HG03442 (cell line): ENCODE measurements at regions not wholly inside any gene's neighbourhood (a gene's known extent, or its start where the extent isn't known, plus 50 kb on each side); places are given as distances from the start of the nearest gene placed in this dataset.

Source experiments
- ATAC-seq: cut with Tn5 transposase; IDR thresholded peaks from one replicate; pipeline ENCODE4 v1.9.1; 2021; ENCODE audit warnings: mild to moderate bottlenecking, moderate library complexity; ENCODE audit not compliant: unreplicated experiment

DNA sequence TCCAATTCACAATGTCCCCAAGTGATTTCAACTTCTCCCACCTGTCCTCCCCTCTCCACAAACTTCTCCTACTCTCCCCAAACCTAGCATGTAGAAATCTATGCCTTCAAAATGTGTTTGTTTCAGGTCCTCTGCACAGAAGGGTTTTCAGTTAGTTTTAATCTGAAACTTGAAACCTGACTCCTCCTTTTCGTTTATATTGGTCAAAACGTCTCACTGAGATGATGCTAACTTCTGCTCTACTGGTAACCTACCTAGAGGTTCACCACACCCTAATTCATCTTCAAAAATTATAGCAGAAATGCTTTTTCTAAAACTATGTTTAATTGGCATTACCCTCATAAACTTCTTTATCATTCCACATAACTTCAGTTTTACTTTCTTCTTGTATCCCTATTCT, 401.8 kb upstream of the ADAMTS16 start:
- no peak for ATAC-seq

DNA sequence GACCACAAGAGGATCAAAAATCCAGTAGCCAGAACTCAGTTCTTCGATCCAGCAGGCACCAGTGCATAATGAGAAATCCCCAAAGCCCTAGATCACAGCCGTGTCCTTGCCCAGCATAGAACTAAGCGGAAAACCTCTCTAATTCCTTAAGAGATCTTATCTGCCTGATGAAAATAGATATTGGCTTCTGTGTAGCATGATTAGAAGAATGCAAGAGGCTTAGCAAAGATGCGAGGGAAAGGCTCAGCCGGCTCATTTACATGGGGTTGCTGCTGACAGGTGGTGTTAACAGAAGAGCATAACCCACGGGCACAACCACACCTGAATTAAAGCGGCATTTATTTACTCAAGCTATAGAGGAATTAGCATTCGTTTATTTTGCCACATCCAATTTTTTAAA, 400.0 kb upstream of the ADAMTS16 start:
- no peak for ATAC-seq

DNA sequence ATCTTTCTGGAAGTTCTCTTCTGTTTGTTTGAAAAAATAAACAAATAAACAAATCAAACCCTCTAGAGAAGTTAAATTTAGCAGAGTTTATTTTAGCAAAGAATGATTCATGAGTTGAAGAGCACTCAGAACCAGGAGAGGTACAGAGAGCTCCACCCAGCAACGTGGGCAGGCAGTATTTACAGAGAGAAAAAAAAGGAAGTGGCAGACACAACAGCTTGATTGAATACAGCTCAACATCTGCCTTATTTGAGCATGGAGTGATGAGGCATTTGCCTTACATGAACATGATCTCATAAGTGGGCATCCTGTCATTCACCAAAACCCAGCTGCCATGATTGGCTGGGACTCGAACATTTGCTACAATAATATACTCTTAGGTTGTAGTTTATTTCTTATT, 381.6 kb upstream of the ADAMTS16 start:
- no peak for ATAC-seq

DNA sequence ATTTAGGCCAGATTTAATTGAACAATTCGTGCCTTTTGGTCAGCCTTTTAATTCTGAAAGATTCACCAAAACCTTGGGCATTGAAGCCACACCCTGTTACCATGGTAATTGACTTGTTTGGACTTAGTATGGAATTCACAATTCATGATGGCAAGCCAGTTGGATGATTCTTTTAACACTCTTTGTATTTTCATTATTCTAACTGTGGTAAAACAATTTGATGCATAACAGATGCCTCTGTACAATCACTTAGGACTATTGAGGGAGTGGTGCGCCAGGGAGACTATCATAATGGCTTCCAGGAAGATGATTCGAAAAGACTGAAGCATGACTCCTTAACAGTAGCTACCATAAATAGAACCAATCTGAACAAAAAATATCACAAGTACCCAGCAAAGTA, 381.1 kb upstream of the ADAMTS16 start:
- ATAC-seq = no peak

DNA sequence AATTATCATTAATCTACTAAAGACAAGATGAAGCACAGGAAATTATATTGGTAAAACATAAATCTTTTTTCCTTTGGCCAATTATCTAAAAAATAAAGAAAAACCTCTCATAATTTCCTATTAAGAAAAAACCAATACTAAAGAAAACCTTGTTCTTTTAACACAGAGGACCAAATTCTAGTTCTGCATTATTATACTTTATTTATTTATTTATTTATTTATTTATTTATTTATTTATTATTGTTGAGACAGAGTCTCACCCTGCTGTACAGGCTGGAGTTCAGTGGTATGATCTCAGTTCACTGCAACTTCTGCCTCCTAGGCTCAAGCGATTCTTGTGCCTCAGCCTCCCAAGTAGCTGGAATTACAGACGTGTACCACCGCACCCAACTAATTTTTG, 377.8 kb upstream of the ADAMTS16 start:
- ATAC-seq = no peak

DNA sequence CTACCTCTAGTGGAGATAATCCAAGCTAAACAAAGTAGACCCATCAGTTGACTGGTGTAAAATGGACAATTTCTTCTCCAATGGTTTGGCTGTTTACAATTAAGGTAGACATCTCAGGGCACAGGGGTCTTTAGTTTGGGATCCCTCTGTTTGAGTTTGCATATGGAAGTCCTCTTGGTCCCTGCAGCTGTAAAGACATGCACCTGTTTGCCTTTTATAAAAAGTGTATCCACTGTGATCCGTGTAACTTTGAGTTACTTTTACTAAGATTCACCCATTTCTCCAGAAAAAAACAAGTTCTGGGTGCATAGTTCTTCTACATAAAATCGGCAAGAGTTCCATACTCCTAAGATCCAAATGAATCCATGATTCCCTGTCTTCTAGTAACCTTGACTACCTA, 374.7 kb upstream of the ADAMTS16 start:
- ATAC-seq = no peak

DNA sequence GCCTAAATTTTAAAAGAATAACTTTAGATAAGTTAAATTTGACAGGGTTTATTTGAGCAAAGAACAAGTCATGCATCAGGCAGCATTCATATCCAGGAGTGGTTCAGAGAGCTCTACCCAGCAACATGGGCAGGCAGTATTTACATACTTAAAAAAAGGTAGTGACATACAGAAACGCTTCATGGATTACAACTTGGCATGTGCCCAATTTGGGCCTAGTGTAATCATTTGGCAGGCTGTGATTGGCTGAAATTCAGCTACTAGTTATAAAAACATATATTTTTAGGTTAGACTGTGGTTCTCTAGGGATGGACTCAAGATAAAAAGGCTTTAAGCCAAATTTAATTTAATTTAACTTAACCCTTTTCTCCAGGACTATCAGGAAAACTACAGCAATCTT, 374.0 kb upstream of the ADAMTS16 start:
- ATAC-seq = no peak

DNA sequence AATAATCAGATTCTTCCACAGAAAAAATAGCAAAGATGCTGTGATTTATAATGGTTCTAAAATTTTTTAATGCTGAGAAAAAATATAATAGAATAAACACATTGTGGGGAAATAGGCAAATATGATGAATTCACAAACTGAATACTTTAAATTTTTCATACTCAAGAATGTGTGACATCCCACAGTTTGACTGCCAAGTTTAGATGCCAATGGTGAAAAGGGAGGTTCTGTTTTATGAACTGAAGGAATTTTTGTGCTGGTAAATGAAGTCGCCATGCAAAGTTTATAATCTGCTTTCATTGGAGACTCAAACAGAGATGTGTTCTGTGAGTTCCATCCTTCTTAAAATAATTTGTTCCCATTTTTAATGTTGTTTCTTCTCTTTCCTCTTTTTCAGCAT, 367.5 kb upstream of the ADAMTS16 start:
- no peak for ATAC-seq

DNA sequence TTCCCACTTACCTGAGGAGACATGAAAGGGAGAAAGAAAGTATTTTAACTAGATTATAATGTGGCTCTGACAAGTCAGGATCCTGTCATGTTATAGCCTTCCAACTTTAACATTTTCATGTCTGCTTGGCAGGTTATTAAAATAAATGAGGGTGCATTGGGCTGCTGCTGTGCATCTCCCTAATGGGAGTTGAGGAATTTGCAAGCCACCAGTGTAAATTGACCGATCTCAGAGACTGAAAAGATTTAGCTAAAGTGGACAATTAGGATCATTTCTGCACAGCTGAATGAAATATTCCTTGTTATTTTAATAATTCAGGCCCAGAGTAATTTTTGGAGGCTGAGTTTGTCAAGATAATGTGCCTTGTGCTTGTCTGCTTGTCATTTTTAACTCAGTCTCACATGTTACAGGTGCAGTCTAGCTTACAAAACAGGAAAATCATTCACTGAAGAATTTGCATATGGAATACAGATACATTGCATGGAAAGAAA, 366.3 kb upstream of the ADAMTS16 start:
- ATAC-seq = no peak

DNA sequence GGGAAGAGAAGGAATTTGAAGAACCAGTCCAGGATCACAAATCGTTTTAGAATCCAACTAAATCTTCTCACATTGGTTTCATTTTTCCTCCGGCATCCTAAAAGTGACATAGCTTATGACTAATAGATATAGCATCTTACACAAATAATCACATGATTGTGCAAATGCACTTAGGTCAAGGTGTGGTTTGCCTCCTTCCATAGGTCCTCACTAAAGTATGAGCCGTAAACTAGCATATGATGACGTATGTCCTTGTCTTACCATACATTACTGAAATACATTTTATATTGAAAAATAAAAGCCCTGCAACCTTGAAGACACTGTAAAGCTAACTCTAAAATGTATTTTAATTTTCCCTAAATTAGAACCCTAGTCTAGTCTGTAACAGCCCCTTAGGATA, 362.7 kb upstream of the ADAMTS16 start:
- no peak for ATAC-seq

DNA sequence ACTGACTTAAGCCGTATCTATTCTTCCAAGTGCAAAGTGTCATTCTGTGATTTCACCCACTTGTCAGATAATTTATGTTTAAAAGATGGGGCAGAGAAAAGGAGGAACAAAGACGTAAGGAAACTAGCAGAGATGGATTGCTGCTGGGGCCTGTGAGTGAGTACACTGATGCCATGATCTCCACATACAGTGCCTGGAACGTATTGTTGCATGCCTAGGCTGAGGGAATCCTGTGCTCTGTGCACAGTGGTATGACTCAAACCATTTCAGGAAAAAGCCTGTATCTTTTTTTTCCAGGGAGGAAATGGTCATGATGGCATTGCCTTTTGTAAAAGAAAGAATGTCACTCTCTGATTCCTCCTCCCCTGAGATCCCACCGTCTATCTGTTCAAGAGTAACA, 359.5 kb upstream of the ADAMTS16 start:
- no peak for ATAC-seq

DNA sequence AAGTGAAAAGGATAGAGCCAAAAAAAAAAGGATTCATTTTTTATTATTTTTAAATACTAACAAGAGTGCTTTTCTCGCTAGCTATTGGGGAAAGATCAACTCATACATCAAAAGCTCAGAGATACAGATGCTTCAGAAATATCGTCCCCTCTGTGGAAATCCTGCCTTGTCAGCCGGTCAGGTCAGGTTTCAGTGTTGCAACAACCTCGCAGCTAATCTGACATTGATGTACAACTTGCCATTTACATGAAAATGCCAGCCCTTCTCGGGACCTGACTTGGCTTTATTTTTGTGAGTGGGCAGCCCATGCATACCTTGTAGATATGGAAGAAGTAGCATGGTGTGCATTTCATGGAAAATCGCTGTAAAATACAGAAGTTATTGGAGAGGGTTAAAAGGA, 358.8 kb upstream of the ADAMTS16 start:
- no peak for ATAC-seq

DNA sequence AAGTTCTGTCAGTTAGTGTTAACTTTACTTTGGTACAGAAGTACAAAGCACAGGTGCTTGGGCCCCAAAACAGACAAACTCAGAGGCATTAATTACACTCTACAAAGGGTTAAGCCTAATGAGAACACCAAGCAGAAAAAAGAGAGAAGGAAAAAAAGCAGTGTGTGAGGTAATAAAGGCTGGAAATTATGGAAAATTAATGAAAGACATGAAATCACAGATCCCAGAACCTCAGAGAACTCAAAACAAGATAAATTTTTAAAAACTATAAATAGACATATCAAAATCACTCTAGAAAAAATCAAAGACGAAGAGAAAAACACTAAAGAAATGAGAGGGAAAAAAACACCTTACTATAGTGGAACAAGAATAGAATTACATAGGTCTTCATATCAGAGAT, 354.2 kb upstream of the ADAMTS16 start:
- no peak for ATAC-seq

DNA sequence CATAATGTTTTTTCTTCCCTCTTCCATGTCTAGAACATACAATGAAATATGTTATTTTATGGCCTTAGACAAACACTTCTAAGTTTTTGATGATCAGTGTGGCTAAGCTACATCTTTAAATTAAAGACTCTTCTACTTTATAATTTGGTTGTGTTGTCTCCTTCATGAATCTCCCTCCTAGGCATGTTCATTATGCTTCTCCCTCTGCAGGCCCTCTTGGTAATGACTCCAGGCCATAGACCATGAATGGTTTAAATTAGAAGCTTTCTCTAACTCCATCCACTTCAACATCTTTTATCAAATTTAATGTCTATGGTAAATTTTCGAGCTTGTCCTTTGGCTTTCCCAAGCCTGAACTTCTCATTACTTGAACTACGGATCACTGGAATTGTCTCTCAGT, 342.7 kb upstream of the ADAMTS16 start:
- no peak for ATAC-seq

DNA sequence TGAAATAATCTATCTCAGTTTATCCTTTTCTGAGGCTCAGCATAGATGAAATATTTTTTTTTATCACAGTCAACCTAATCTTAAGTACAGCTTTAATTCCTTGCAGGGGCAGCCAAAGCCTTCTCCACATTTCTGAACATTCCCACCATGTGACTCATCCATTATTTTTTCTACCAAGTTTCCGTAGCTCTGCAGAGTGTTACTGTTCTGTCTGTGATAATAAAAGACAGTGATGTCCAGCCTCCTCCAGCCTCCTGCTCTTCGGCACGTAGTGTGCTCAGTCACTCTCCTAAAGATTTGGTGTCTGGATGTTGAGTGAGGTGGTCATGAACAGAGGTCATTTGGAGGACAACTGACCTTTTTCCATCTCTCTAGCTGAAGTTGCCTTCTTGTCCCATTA, 338.1 kb upstream of the ADAMTS16 start:
- no peak for ATAC-seq

DNA sequence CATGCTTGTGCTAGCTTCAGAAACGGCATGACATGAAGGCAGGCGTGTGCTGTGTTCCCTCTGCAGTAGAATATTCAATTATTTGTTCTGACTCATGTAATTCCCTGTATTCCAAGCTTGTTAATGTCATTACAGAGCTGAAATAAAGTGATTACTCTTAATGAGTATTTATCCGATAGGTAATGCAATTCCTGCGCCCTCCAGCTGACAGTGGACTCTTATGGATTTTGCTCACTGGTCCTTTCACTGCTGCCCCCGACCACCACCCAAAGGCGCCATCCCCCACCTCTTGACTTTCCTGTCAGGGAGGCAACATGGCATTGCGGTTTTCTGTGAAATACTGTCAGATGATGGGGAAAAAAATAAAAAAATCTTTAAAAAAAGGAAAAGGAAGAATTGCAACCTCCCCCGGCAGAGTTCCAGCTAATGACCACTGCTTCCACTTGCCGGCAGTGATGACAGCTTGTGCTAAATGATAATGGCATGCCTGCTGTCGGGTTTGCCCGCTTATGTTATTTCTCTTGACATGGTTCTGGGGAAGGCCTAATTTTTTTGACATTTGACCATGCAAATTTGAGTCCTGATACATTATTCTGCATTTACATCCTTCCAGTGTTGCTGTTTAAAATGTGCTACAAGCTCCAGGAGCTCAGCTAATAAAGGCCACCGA, 335.3 kb upstream of the ADAMTS16 start:
- ATAC-seq = no peak

DNA sequence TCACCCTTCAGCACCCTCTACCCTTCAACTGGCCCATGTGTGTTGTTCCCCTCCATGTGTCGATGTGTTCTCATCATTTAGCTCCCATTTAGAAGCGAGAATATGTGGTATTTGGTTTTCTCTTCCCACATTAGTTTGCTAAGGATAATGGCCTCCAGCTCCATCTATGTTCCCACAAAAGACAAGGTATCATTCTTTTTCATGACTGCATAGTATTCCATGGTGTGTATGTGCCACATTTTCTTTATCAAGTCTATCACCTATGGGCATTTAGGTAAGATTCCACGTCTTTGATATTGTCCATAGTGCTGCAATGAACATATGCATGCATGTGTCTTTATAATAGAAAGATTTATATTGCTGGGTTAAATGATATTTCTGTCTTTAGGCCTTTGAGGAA, 325.1 kb upstream of the ADAMTS16 start:
- no peak for ATAC-seq

DNA sequence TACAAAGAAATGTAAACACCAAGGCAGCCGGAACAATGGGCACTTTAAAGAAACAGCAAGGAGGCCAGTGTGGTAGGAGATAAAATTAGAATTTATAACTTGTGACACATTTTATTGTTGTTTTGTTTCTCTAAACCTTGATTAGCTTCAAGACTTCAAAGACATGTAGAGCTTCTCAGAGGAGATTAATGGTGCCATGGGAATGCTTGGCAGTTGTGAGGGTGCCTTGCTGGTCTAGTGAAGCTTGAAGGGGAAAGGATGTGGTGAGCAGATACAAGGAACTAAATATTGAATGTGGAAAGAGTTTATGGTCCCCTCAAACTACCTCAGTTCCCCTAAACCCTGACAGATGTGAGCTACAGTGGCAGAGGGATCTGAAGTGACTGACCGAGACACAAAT, 322.4 kb upstream of the ADAMTS16 start:
- no peak for ATAC-seq

DNA sequence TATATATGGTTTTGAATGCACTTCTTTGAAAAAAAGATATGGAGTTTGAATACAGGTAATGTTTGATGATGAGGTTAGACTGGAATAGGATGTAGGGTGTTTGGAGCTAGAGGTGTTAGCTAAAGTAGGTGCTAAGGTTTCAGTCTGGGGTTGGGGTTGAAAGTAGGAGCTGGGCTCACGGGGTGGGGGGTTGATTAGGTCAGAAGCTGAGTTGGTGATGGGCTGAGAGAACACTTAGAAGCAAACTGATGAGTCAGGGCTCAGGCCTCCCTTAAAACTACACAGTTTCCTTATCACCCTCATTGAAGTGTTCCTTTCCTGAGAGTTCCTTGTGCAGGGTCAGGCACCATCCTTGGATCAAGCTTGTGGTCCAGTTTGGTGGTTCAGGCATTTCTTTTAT, 308.8 kb upstream of the ADAMTS16 start:
- no peak for ATAC-seq

DNA sequence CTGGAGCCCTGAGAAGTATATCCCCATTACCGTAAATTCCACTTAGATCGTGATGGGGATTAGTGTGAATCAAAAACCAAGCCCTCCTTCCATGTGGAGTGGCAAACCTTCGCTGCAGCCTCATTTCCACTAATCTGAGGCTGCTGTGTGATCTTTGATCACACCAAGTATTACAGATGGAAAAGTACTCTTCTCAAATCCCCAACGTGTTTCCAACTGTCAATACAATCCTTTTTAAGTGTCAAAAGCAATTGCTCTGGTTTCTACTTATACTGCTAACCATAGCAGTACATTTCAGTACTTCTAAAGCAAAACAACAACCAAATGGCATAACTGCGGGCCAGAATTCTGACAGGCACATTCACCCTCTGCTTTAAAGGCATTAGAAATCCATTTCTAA, 307.7 kb upstream of the ADAMTS16 start:
- no peak for ATAC-seq

DNA sequence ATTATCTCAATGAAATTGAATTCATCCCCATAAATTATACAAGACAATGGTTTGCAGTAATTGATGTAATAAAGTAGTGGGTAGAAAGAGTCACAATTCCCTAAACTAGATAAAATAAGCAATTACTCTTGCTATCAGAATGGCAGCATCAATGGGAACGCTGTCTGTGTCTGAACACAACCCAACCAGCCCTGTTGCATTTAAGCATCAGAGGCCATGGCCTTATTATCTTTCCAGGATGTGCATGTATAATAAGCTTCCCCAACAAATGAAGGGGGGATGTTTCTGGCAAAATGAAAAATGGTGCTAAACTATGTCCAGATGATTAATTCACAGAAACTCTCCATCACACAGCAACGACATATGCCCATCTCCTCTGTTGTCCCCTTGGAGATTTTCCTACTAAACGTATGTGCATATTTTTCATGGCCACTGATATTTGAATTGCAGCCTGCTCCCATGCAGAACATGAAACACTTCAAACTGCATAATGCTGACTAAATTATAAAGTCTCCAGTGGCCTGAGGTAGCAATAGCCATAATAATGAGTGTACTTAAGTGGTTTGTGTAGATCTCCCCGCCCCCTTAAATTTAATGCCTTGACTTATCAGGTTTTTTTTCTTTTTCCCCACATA, 306.9 kb upstream of the ADAMTS16 start:
- no peak for ATAC-seq

DNA sequence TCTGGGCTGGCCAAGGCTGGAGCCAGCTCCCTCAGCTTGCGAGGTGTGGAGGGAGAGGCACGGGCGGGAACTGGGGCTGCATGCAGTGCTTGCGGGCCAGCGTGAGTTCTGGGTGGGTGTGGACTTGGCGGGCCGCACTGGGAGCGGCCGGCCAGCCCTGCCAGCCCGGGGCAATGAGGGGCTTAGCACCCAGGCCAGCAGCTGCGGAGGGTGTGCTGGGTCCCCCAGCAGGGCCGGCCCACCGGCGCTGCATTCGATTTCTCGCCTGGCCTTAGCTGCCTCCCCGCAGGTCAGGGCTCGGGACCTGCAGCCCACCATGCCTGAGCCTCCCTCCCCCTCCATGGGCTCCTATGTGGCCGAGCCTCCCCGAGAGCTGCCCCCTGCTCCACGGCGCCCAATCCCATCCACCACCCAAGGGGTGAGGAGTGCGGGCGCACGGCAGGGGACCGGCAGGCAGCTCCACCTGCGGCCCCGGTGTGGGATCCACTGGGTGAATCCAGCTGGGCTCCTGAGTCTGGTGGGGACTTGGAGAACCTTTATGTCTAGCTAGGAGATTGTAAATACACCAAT, 302.6 kb upstream of the ADAMTS16 start:
- no peak for ATAC-seq

DNA sequence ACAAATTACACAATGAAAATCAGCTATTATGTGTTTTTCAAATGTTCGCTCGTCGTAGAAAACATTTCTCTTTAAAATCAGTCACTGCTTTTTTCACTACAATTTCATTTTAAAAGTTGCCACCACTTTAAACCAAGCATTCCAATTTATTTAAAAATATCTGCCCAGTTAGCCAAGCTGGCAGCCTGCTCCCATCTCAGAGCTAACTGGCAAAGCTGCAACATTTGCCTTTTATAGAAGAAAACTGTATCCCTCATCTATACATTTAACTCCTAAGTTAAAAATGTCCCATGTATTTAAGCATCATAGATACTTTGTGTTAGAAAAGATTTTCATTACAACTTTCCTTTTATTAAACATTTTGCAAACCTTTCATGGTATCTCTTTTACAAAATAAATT, 294.9 kb upstream of the ADAMTS16 start:
- no peak for ATAC-seq
